Adrenal gland (tissue), 9 donors: ENCODE measurements at regions not wholly inside any gene's neighbourhood (a gene's known extent, or its start where the extent isn't known, plus 50 kb on each side); places are given as distances from the start of the nearest gene placed in this dataset.

Experiments
- DNase-seq, 7 donors: peaks; one replicate each; pipeline ENCODE4 v3.0.0-alpha.2; 2019 to 2020
- H3K27ac ChIP-seq, 5 donors: fragments of 200-600 bp; sonication (generic) in 4 of 5; 1 replicate in 3 of 5; 2 replicates in 2 of 5; pipeline versions ENCODE4 v1.5.1 to v1.8.0; 2016 to 2020; ENCODE audit warnings: mild to moderate bottlenecking in 1 of 5
- H3K27me3 ChIP-seq: fragments of 200-600 bp; 2 replicates; pipeline ENCODE4 v1.8.0; 2021
- H3K36me3 ChIP-seq, 2 donors: fragments of 200-600 bp; replicated peaks in 1 of 2; 1 replicate in 1 of 2; 2 replicates in 1 of 2; pipeline versions ENCODE4 v1.5.1 to v1.8.0; 2018 to 2022
- H3K4me1 ChIP-seq, 2 donors: fragments of 200-600 bp; replicated peaks in 1 of 2; 1 replicate in 1 of 2; 2 replicates in 1 of 2; pipeline versions ENCODE4 v1.5.1 to v1.8.0; 2018 to 2021
- H3K4me3 ChIP-seq, 4 donors: fragments of 200-600 bp; sonication (generic) in 3 of 4; one replicate each; pipeline ENCODE4 v1.5.1; 2016 to 2018
- H3K9me3 ChIP-seq, 3 donors: fragments of 200-600 bp; sonication (generic) in 1 of 3; replicated peaks in 1 of 3; 1 replicate in 2 of 3; 2 replicates in 1 of 3; pipeline versions ENCODE4 v1.5.1 to v1.8.0; 2016 to 2021
- POLR2A ChIP-seq, 2 donors: fragments of 450-650 bp; IDR thresholded peaks; one replicate each; pipeline ENCODE4 v1.6.1; 2017; ENCODE audit warnings: antibody characterized with exemption in 2 of 2, mild to moderate bottlenecking in 2 of 2, moderate library complexity in 1 of 2
- WGBS, 4 donors: extraction: QIAGEN DNeasy Blood & Tissue Kit in 2 of 4; methylation state at CpG; one replicate each; pipeline versions ENCODE4 v1.1.5 to v1.1.7; 2013 to 2017; 5-methylcytosine and 5-hydroxymethylcytosine counted together
- intact Hi-C, 2 donors: fragments of 100-400 bp; cut with DNase I; formaldehyde crosslinking; loops; one replicate each; pipeline versions ENCODE4 v1.14.1 to v1.15.0; 2022 to 2023
- TF ChIP-seq, protein P1 (sequence below), 6 experiments: fragments of 450-650 bp in 4 of 6; fragments of 200-600 bp in 2 of 6; sonication (generic) in 1 of 6; IDR thresholded peaks; 1 replicate in 5 of 6; 2 replicates in 1 of 6; pipeline versions ENCODE4 v1.5.1 to v1.8.0; 2016 to 2021; ENCODE audit warnings: antibody characterized with exemption in 6 of 6, mild to moderate bottlenecking in 2 of 6, moderate library complexity in 1 of 6
- donor health status: healthy with polysubstance abuse.
- donor health status: Bipolar disorder and iron deficiency.
- donor health status: DM: yes; HTN: yes; CAD: no.
- donor health status: DM: no; HTN: no; CAD: no.
- donor health status: DM: no; HTN: no; CAD: no.

DNA sequence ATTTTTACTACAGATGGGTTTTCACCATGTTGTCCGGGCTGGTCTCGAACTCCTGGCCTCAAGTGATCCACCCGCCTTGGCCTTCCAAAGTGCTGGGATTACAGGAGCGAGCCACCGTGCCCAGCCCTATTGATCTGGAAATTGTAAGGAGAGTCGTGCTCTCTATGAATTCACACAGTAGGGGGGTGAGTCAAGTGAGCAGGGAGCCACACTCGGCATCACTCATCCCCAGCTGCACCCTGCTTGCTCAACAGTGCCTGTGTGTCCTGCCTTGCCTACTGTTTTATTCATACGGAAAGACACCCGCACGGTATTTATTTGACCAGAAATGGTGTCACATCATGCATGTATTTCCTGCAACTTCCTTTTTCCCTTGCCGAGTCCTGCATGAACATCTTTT is 157.2 kb upstream of the FOXF1 start:
- no peak for DNase-seq
- no peaks in the 10 kb centered on the region for H3K4me1 ChIP-seq
- H3K27me3 ChIP-seq: peaks cover 13% of the 10 kb centered on the region
- TF ChIP-seq, protein P1, sequence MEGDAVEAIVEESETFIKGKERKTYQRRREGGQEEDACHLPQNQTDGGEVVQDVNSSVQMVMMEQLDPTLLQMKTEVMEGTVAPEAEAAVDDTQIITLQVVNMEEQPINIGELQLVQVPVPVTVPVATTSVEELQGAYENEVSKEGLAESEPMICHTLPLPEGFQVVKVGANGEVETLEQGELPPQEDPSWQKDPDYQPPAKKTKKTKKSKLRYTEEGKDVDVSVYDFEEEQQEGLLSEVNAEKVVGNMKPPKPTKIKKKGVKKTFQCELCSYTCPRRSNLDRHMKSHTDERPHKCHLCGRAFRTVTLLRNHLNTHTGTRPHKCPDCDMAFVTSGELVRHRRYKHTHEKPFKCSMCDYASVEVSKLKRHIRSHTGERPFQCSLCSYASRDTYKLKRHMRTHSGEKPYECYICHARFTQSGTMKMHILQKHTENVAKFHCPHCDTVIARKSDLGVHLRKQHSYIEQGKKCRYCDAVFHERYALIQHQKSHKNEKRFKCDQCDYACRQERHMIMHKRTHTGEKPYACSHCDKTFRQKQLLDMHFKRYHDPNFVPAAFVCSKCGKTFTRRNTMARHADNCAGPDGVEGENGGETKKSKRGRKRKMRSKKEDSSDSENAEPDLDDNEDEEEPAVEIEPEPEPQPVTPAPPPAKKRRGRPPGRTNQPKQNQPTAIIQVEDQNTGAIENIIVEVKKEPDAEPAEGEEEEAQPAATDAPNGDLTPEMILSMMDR (IDR thresholded peaks at IDR 0.05): no peak
- TF ChIP-seq POLR2A (IDR thresholded peaks at IDR 0.05): no peak
- no peaks in the 10 kb centered on the region for H3K9me3 ChIP-seq
- 69 to 77% (median 74%) methylated on average over 11 of the region's 11 CpGs for WGBS, 4 donors
- no peak overlapping the region for H3K27ac ChIP-seq
- no peak overlapping the region for H3K4me3 ChIP-seq
- intact Hi-C loops: no loop called here
- H3K36me3 ChIP-seq: no peaks in the 10 kb centered on the region

GRCh38 chr16:86353948-86354347 is 156.4 kb upstream of the FOXF1 start:
- no peaks in the 10 kb centered on the region for H3K36me3 ChIP-seq
- H3K27ac ChIP-seq: no peak overlapping the region
- H3K4me1 ChIP-seq: no peaks in the 10 kb centered on the region
- H3K27me3 ChIP-seq: peaks cover 10% of the 10 kb centered on the region
- intact Hi-C loops: no loop called here
- 71 to 90% (median 78%) methylated on average over 2 to 9 of the region's 9 CpGs for WGBS, 4 donors
- no peak overlapping the region for H3K4me3 ChIP-seq
- TF ChIP-seq, protein P1 (IDR thresholded peaks at IDR 0.05): no peak
- no peak for TF ChIP-seq POLR2A (IDR thresholded peaks at IDR 0.05)
- DNase-seq: no peak
- no peaks in the 10 kb centered on the region for H3K9me3 ChIP-seq

GRCh38 chr16:86354641-86355513 is 155.4 kb upstream of the FOXF1 start:
- Histone ChIP-seq H3K27me3 (peaks cover 10% of the 10 kb centered on the region), H3K4me1 (no peaks in the 10 kb centered on the region), H3K9me3 (no peaks in the 10 kb centered on the region), H3K36me3 (no peaks in the 10 kb centered on the region), H3K4me3 (no peak overlapping the region), H3K27ac (no peak overlapping the region)
- intact Hi-C loops: no loop called here
- no peak for DNase-seq
- WGBS, 4 donors: 45 to 58% (median 56%) methylated on average over 3 to 7 of the region's 7 CpGs
- TF ChIP-seq, protein P1 (IDR thresholded peaks at IDR 0.05): no peak
- TF ChIP-seq POLR2A (IDR thresholded peaks at IDR 0.05): no peak

DNA sequence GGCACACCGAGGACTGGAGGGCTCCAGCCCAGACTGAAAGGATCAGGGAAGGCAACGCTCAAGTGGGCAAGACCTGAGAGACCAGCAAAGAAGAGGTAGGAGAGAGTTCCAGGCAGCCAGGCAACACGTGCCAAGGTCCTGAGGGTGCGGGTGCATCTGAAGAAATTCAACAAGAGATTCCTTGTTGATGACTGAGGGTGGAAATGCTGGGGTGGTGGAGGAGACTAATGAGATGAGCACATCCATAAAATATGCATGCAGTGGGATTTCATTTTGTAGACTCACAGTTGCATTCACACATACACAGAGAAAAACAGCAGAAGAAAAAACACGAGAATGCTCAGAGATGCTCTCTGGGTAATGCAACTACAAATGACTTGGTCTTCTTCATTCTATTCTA is 154.8 kb upstream of the FOXF1 start:
- H3K4me1 ChIP-seq: no peaks in the 10 kb centered on the region
- no peaks in the 10 kb centered on the region for H3K36me3 ChIP-seq
- intact Hi-C loops: no loop called here
- TF ChIP-seq, protein P1 (IDR thresholded peaks at IDR 0.05): no peak
- no peak for TF ChIP-seq POLR2A (IDR thresholded peaks at IDR 0.05)
- WGBS, 4 donors: 79 to 87% (median 86%) methylated on average over 5 of the region's 5 CpGs
- no peak overlapping the region for H3K27ac ChIP-seq
- H3K4me3 ChIP-seq: no peak overlapping the region
- DNase-seq: no peak
- H3K27me3 ChIP-seq: peaks cover 10% of the 10 kb centered on the region
- H3K9me3 ChIP-seq: no peaks in the 10 kb centered on the region
